ENCODE measurements at regions not wholly inside any gene's neighbourhood (a gene's known extent, or its start where the extent isn't known, plus 50 kb on each side); places are given as distances from the start of the nearest gene placed in this dataset.

- Histone ChIP-seq H3K27ac (replicated peaks in 1 of 4) (peak overlapping the region in 1 of 4 donors; percentile 34), H3K27me3 (no peaks in the 10 kb centered on the region), H3K4me1 (peaks cover 0 to 13% (median 9%) of the 10 kb centered on the region in 4 donors), H3K36me3 (no peaks in the 10 kb centered on the region), H3K4me3 (no peak overlapping the region), H3K9me3 (no peaks in the 10 kb centered on the region)
- 100% methylated on average over 6 of the region's 6 CpGs for WGBS
- no peak for DNase-seq (ENCODE audit: extremely low spot score)
- TF ChIP-seq CTCF (IDR thresholded peaks at IDR 0.05) (no peak), POLR2AphosphoS5 (IDR thresholded peaks at IDR 0.05) (no peak), EP300 (IDR thresholded peaks at IDR 0.05) (no peak), POLR2A (IDR thresholded peaks at IDR 0.05; ENCODE audit: low read depth) (no peak)
- intact Hi-C loops (cut with DNase I), result no loop called here
Measured at GRCh38 chr6:3593161-3593560, 136.3 kb upstream of the SLC22A23 start.

- no peak for TF ChIP-seq CTCF (IDR thresholded peaks at IDR 0.05)
- TF ChIP-seq POLR2AphosphoS5 (IDR thresholded peaks at IDR 0.05), result peak; percentile 74 to 87
- TF ChIP-seq EP300 (IDR thresholded peaks at IDR 0.05), result no peak
- no peak for TF ChIP-seq POLR2A (IDR thresholded peaks at IDR 0.05; ENCODE audit: low read depth)
- no peak for DNase-seq (ENCODE audit: extremely low spot score)
- intact Hi-C loops (cut with DNase I), result no loop called here
- H3K27ac ChIP-seq (replicated peaks in 1 of 4), result peak overlapping the region; percentile 30 to 58 (median 42)
- WGBS, result 57% methylated on average over 7 of the region's 7 CpGs
- H3K9me3 ChIP-seq, result peaks cover 0 to 7% (median 4%) of the 10 kb centered on the region in 4 donors
- H3K4me3 ChIP-seq, result no peak overlapping the region
- H3K27me3 ChIP-seq, result no peaks in the 10 kb centered on the region
- no peaks in the 10 kb centered on the region for H3K36me3 ChIP-seq
- peaks cover 0 to 13% (median 9%) of the 10 kb centered on the region in 4 donors for H3K4me1 ChIP-seq
Measured at GRCh38 chr6:3592371-3592941, 135.6 kb upstream of the SLC22A23 start.

- no peak for DNase-seq (ENCODE audit: extremely low spot score)
- no peaks in the 10 kb centered on the region for H3K27me3 ChIP-seq
- H3K9me3 ChIP-seq, result peaks cover 0 to 11% (median 8%) of the 10 kb centered on the region in 4 donors
- no peaks in the 10 kb centered on the region for H3K36me3 ChIP-seq
- H3K4me1 ChIP-seq, result peaks cover 0 to 13% (median 9%) of the 10 kb centered on the region in 4 donors
- TF ChIP-seq CTCF (IDR thresholded peaks at IDR 0.05) (no peak), EP300 (IDR thresholded peaks at IDR 0.05) (no peak), POLR2A (IDR thresholded peaks at IDR 0.05; ENCODE audit: low read depth) (no peak), POLR2AphosphoS5 (IDR thresholded peaks at IDR 0.05) (no peak)
- peak overlapping the region; percentile 30 to 58 (median 42) for H3K27ac ChIP-seq (replicated peaks in 1 of 4)
- intact Hi-C loops (cut with DNase I), result no loop called here
- no peak overlapping the region for H3K4me3 ChIP-seq
- 80% methylated on average over 1 of the region's 1 CpG for WGBS
Measured at GRCh38 chr6:3591970-3592369, 135.1 kb upstream of the SLC22A23 start.

GRCh38 chr6:3587660-3588059 lies 130.8 kb upstream of the SLC22A23 start:
- DNase-seq (ENCODE audit: extremely low spot score), result no peak
- intact Hi-C loops (cut with DNase I), result no loop called here
- TF ChIP-seq CTCF (IDR thresholded peaks at IDR 0.05) (no peak), POLR2AphosphoS5 (IDR thresholded peaks at IDR 0.05) (no peak), EP300 (IDR thresholded peaks at IDR 0.05) (no peak), POLR2A (IDR thresholded peaks at IDR 0.05; ENCODE audit: low read depth) (no peak)

More at GRCh38 chr6:3587660-3588059, 130.8 kb upstream of the SLC22A23 start:
- Histone ChIP-seq H3K27ac (replicated peaks in 1 of 4) (no peak overlapping the region), H3K4me3 (no peak overlapping the region), H3K36me3 (no peaks in the 10 kb centered on the region), H3K4me1 (peaks cover 0 to 11% (median 6%) of the 10 kb centered on the region in 4 donors), H3K27me3 (no peaks in the 10 kb centered on the region), H3K9me3 (peaks cover 0 to 13% (median 8%) of the 10 kb centered on the region in 4 donors)

Data from esophagus muscularis mucosa (tissue), 4 donors.